NCI-H524 (cell line): ENCODE measurements at regions not wholly inside any gene's neighbourhood (a gene's known extent, or its start where the extent isn't known, plus 50 kb on each side); places are given as distances from the start of the nearest gene placed in this dataset.

Source experiments
- DNase-seq, 2 experiments: peaks; one replicate each; lab custom pipeline; 2025; lab: John Stamatoyannopoulos, UW

GRCh38 chr12:98274430-98275130, 240.8 kb upstream of the TMPO start:
- no peak for DNase-seq

- DNase-seq, result no peak
Measured at GRCh38 chr12:98275131-98275475, 240.3 kb upstream of the TMPO start.

GRCh38 chr12:98280152-98280551, 235.2 kb upstream of the TMPO start:
- DNase-seq, result no peak

DNA sequence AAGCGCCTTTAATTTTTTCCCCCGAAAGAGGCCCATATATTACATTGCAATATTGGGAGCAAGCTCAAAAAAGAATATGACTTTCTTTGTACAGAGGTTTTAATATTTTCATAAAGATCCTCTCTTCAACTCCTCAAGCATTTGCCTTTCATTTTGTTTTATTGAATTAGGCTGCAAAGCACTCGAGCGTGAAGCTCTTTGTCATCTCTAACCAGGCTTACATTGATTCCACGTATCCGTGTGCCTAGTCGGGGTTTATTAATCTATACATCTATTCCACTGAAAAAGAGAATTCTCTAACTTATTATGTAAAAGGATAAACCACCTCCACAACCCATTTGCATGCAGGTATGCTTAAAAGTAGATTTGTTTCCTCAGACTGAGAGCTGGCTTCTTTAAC, 234.8 kb upstream of the TMPO start:
- no peak for DNase-seq

GRCh38 chr12:98291828-98292227, 223.6 kb upstream of the TMPO start:
- no peak for DNase-seq

DNA sequence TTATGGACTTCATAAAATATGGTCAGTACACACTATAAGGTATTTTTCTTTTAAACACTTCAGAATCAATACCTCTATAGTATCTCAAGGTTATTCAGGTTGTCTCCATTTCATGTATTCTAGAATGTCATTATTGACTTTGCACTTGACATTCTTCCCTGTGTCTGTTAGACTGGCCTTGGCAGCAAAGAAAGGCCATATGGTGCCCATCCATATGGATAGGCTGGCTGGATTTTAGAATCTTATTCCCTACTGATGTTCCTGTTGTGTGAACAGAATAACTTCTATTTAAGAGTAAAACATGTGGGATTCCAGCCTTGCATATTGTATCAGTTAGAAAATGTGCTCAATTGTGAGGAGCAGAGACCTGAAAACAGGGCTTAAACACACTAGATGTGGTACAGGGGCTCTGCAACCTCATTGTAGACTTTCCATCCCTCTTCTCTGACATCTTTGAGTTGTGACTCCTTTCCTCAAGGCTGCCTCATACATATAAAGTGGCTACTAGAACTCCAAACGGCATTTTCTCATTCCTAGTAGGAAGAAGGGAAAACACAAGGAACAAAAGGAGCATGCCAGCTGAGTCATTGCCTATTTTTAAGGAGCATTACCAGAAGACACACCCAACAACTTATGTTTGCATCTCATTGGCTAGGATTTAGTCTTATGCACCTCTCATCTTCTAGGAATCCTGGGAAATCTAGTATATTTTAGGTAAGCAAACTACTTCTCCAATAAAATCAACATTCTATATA, 221.2 kb upstream of the TMPO start:
- peak; percentile 24 to 64 for DNase-seq

DNA sequence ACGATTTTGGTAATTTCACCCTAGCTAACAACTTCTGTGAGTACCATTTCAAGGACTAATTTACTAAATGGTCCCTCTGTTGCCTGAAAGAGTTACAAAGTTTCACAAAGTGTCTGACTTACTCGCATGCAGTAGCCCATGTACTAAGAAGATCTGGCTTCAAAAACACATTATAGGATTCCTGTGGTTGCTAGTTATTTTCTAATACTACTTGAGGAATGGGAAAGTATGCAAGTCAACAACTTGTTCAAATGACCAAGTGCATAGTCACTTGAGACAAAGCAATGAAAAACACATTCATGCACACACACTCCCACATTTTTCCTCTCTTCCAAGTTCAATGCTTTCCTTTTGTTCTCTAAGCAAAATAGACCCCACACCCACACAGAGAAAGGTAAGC, 219.7 kb upstream of the TMPO start:
- no peak for DNase-seq

DNA sequence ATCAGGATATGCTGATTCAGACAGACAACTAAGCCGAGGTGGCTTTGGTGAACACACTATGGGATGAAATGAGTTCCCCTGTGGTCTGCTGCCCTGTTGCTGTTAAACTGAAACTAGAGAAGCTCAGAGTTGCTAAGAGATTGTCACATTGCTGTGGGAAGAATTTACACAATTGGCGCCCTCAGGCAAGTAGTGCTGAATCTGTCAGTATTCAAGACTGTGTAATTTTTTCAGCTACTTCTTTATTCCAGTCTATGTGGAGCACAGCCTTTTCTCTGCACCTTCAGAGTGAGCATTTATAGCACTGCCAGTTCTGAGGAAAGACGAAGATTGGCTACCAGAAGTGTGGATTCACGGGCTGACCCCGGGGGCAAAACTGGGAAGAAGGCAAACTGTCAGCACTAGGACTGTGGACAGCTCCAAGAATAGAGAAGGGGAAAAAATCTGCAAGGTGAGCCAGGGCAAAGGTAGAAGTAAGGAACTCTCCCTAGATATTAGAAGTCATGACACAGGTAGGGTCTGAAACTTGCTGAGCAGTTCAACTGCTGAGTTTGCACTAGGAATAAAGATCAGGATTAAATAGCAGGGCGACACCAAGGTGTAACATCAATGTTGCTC, 218.8 kb upstream of the TMPO start:
- DNase-seq, result no peak

DNA sequence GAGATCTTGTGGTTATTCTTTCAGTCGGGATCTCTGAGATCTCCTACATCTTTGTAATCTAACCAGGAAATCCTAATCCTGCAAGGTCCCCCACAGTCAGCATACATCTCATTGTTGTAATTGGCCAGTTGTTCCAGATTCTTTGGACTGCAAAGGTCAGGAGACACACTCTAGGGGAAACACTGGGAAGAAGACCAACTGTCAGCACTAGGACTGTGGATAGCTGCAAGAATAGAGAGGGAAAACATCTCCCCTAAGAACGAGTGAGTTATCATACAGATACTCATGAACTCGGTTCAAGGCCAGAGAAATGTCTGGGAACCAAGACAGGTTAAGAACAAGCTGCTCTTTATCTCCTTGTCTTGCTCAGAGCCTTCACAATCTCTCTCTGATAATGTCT, 217.9 kb upstream of the TMPO start:
- no peak for DNase-seq

DNA sequence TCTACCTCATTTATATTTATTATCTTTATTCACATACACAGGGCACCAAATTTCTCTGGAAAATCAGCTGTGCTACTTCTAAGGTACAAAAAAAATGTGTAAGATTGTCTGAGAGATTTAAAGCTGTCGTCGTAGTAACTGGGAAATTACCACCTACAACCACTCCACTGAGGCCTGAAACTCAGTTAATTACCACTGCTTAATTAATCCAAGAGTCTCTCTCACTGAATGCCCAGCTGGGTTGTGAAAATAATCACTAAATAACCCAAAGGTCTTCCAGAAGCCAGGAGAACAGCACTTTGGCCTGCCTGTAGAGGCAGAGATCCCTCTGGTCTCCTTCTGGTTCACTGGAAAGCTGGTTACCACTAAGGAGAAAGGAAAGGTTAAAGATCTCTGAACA, 207.2 kb upstream of the TMPO start:
- no peak for DNase-seq

DNA sequence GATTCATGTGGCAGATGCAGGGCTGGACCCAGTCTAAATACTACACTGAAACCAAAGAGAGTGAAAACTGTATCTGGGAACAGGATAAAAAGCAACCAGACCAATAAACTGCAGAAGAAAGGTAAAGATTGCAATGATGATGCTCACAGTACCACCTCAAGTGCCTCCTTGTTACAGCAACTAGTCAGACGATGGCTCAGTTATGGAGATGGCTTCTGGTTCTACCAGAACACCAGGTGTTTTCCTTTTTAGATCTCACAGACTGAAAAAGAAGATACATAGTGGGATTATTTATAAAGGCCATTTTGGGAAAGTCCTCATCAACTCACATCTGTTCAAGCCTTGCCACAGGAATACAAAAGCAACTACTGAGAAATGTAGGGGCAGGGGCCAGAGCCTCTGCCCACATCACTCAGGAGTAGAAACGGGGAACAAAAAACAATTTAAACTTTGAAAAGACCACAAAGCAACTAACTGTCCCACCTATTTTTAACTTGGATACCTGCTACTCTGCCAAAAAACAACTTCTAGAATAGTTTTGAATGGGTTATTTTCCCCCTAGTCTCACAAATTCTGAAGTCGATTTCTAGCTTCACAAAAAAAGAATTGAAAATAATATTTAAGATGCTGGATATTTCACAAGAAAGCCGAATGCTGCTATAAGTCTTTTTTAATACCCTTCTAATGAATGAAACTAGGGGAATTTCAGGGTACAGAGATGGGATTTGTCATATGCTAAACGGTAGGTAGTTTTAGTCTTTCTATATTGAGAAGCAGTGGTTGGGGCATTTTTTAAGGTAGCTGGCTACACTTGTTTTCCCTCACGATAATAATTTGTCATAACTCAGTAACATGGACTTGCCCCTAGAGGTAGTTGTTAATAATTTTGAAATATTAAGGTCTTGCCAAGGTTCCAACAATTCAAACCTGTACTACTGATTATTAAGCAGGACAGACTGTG, 197.2 kb upstream of the TMPO start:
- no peak for DNase-seq

DNA sequence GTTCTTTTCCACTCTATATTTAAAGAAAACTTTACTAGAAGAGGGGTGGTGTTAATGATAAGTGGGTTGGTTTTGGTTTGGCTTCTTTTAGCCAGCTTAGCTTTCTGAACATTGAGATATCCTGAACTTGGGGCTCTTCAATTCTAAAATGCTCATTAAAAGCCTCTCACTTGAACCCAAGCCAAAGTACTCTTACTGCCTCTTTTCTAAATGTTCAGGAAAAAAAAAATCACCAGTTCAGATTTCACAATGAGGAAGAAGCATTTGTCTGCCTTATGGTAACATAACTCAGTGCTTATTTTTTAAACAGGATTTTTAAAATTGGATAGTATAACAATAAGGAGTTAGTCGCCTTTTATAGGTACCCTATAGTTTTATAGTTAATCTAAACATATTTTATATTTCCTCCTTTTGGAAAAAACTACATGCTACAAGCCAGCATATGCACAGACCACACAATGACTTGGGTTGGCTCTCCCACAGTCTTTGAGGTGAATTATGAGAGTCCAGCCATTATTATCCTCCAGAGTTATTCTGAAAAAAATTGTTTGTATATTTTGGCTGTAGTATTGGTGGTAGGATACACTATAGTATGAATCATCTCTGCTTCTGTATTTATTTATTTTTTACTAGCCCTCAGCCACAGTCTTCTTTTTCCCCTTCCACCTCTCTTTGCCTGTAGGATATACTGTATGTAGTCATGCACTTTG, 195.5 kb upstream of the TMPO start:
- no peak for DNase-seq

DNA sequence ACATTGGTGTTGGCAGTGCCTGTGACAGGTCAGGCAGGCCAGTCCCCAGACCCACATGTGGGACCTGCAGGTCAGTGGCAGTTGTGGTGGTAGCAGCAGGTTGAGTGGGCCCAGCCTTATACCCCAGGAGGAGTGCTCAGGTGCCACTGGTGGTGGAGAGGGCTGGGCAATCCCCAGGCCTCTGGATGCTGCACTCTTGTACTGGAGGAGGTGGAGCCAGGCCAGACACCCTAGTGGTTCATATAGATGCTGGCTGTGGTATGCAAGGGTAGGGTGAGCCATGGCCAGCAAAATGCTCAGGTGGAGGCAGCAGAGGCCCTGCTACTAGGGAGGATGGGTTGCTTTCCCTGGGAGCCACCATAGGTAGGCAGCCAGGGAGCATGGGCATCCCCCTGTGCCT, 190.4 kb upstream of the TMPO start:
- no peak for DNase-seq

DNA sequence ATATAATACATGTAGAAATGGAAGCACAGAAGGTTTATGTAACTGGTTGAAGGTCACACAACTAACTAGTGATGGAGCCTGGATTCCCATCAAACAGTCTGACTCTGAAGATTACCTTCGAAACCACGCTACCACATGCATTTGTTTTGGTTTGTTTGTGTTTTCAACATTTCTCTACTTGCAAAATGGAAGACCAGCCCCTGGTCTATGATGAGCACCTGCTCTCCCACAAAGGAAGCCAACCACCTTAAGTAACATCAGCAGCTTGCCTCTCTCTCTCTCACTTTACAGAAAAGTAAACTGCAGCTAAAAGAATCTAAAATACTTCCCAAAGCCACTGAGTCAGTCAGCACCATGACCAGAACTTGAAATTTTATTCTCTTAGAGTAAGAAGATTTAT, 186.9 kb upstream of the TMPO start:
- DNase-seq, result no peak

- no peak for DNase-seq
Measured at GRCh38 chr12:98329589-98329988, 185.8 kb upstream of the TMPO start.

DNA sequence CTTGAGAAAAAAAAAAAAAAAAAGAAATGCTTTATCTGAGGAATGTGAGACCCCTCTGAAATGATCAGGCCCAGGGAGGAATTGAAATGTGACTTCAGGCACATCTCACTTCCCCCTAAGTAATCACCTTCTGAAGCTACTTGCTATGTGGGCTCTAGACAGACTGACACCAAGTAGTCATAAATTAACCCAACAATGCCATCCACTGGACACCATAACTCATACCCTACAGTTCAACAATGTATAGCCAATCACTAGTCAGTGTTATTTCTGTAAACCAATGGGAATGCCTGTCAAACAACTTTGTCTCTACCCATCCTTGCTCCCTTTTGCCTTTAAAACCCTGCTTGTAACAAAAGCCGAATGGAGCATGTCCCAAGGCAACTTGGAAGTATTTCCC, 182.7 kb upstream of the TMPO start:
- DNase-seq, result peak in 1 of 2 experiments; percentile 37

- DNase-seq, result no peak
Measured at GRCh38 chr12:98334768-98335167, 180.6 kb upstream of the TMPO start.

- DNase-seq, result no peak
Measured at GRCh38 chr12:98341026-98341425, 174.4 kb upstream of the TMPO start.

GRCh38 chr12:98341732-98342131, 173.7 kb upstream of the TMPO start:
- no peak for DNase-seq

- DNase-seq, result no peak
Measured at GRCh38 chr12:98343002-98343567, 172.3 kb upstream of the TMPO start.
